MG63 (cell line): ENCODE measurements at regions not wholly inside any gene's neighbourhood (a gene's known extent, or its start where the extent isn't known, plus 50 kb on each side); places are given as distances from the start of the nearest gene placed in this dataset.
A peak's percentile ranks its signal among the peaks of the same experiment; 100 is the strongest.

Experiments
- DNase-seq: peaks from one replicate; pipeline ENCODE4 v3.0.0-alpha.2; 2020
- H3K27me3 ChIP-seq: fragments of 250-450 bp; sonication (Bioruptor Pico); 2 replicates; pipeline ENCODE4 v1.5.1; 2020; ENCODE audit warnings: mild to moderate bottlenecking, moderate library complexity
- H3K36me3 ChIP-seq: fragments of 250-450 bp; sonication (Bioruptor Pico); 2 replicates; pipeline ENCODE4 v1.5.1; 2020; ENCODE audit warnings: mild to moderate bottlenecking, moderate library complexity
- H3K4me3 ChIP-seq: fragments of 250-450 bp; sonication (Bioruptor Pico); 2 replicates; pipeline ENCODE4 v1.5.1; 2020; ENCODE audit warnings: mild to moderate bottlenecking, moderate library complexity
- H3K9me3 ChIP-seq: fragments of 250-450 bp; sonication (Bioruptor Pico); 2 replicates; pipeline ENCODE4 v1.5.1; 2020; ENCODE audit warnings: mild to moderate bottlenecking, moderate library complexity

DNA sequence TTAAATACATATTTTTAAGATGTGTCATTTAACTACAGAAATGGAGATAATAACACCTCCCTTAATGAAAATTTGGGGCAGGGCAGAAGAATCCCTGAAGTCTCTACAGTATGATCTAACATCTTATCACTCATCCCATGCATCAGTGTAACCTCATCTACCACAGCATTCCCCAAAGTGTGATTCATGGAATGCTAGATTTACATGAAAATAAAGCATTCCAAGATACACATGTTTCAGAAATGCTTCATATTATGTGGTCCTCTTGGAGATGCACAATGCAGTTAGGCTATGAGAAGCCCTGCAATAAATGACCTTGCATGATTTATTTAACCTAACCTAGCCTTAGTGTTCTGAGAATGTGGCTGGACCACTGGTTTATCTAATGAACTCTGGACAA lies 166.9 kb upstream of the SYT6 start:
- Histone ChIP-seq H3K4me3 (no peak overlapping the region), H3K9me3 (no peaks in the 10 kb centered on the region; the same call in 1 of the 2 replicates), H3K27me3 (no peaks in the 10 kb centered on the region), H3K36me3 (no peaks in the 10 kb centered on the region)
- DNase-seq = peak; percentile 23

DNA sequence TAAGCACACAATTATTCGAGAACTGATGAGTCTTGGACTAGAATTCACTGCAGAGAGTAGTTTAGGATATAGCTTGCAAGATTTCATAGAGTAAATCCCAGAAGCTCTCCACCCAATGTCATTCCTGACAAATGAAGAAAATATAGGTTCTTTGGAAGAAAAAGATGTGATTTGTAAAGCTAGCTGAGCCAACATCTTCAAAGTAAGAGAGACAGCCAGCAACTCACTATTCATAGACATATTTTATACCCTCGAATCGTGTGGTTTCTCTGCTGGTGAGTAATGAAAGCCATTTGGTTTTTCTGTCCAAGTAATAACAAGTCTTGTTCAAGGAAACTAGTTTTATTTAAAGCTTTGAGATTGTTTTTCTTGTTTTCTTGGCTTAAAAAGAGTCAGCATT lies 165.7 kb upstream of the SYT6 start:
- Histone ChIP-seq H3K4me3 (no peak overlapping the region; the same call in 1 of the 2 replicates), H3K27me3 (no peaks in the 10 kb centered on the region), H3K36me3 (no peaks in the 10 kb centered on the region), H3K9me3 (no peaks in the 10 kb centered on the region)
- no peak for DNase-seq

DNA sequence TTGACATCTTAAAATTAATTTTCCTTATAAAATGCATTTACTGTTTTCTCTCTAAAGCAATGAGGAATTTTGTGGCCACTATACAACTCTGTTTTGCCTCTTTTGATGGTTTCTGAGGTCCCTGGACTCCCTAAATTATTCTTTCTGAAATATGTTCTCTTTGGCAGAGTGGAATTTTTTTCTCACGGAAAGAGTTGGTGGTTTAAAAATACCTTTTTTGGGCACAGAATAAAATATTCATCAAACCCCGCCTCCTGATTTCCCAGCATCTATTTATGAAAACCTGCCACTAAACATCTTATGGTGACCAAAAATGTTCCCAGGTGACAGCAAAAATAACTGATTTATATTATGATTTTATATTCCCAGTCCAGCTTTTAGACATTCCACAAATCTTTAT lies 165.3 kb upstream of the SYT6 start:
- Histone ChIP-seq H3K36me3 (no peaks in the 10 kb centered on the region), H3K27me3 (no peaks in the 10 kb centered on the region), H3K4me3 (no peak overlapping the region), H3K9me3 (peaks cover under 1% of the 10 kb centered on the region; the same call in 1 of the 2 replicates)
- no peak for DNase-seq

DNA sequence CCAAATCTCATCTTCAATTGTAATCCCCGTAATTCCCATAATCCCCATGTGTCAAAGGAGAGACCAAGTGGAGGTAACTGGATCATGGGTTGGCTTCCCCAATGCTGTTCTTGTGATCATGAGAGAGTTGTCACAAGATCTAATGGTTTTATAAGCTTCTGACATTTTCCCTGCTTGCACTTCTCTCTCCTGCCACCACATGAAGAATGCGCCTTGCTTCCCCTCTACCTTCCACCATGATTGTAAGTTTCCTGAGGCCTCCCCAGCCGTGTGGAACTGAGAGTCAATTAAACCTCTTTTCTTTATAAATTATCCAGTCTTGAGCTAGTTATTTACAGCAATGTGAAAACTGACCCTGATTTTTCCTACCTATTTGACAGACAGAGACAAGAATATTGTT lies 162.5 kb upstream of the SYT6 start:
- peaks cover 6% of the 10 kb centered on the region; the same call in 1 of the 2 replicates for H3K9me3 ChIP-seq
- no peaks in the 10 kb centered on the region for H3K36me3 ChIP-seq
- no peak overlapping the region for H3K4me3 ChIP-seq
- no peak for DNase-seq
- H3K27me3 ChIP-seq = no peaks in the 10 kb centered on the region

DNA sequence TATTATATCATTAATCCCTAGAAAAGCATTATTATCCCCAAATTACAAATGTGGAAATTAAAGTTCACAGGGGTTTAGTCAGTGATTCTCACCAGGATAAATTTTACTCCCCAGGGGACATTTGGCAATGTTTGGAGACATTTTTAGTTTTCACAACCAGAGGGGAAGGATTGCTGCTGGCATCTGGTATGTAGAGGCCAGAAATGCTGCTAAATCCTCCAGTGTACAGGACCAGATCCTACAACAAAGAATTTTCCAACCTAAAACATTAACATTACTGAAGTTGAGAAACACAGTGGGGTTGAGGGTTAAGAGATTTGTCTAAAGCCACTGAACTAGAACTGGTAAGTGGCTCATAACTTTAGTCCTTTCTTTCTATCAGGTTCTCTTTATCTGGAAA lies 162.0 kb upstream of the SYT6 start:
- DNase-seq = no peak
- Histone ChIP-seq H3K36me3 (no peaks in the 10 kb centered on the region), H3K9me3 (peaks cover 6% of the 10 kb centered on the region; the same call in 1 of the 2 replicates), H3K27me3 (no peaks in the 10 kb centered on the region), H3K4me3 (no peak overlapping the region)

DNA sequence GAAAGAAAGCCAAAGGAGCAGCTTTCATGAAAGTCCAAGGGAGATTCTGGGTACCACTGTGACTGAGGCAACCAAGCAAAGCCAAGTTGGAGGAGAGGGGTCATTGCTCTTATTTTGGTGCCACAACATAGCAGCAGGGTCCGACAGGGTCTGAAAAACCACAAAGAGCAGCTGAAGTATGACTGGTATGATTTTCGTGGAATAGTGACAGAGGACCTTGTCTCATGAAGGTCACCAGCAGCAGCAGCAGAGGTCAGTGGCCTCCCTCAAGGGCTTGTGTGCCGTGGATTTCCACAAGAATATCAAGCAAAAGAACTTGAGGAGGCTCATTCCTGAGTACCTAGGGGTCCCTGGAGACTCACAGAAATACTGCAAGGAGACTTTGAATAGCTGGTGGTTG lies 160.9 kb upstream of the SYT6 start:
- Histone ChIP-seq H3K36me3 (no peaks in the 10 kb centered on the region), H3K9me3 (peaks cover 6% of the 10 kb centered on the region; the same call in 1 of the 2 replicates), H3K4me3 (no peak overlapping the region), H3K27me3 (no peaks in the 10 kb centered on the region)
- no peak for DNase-seq

DNA sequence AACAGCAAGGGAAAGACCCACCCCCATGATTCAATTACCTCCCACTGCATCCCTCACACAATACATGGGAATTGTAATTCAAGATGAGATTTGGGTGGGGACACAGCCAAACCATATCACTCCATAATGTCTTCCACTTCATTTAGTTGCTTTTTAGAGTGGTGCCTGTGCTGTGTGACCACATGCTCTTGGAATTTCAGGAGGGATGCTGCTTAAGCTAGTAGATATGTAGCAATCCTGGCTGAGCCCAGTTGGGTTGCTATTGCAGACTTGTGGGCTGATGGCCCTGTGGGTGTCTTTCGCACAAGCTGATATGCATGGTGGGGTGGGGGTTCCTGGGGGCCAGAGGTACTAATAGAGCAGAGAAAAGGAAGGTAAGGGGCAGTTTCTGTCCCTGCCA lies 160.4 kb upstream of the SYT6 start:
- no peaks in the 10 kb centered on the region for H3K27me3 ChIP-seq
- no peaks in the 10 kb centered on the region for H3K36me3 ChIP-seq
- no peak overlapping the region for H3K4me3 ChIP-seq
- peaks cover 6% of the 10 kb centered on the region; the same call in 1 of the 2 replicates for H3K9me3 ChIP-seq
- peak; percentile 20 for DNase-seq

DNA sequence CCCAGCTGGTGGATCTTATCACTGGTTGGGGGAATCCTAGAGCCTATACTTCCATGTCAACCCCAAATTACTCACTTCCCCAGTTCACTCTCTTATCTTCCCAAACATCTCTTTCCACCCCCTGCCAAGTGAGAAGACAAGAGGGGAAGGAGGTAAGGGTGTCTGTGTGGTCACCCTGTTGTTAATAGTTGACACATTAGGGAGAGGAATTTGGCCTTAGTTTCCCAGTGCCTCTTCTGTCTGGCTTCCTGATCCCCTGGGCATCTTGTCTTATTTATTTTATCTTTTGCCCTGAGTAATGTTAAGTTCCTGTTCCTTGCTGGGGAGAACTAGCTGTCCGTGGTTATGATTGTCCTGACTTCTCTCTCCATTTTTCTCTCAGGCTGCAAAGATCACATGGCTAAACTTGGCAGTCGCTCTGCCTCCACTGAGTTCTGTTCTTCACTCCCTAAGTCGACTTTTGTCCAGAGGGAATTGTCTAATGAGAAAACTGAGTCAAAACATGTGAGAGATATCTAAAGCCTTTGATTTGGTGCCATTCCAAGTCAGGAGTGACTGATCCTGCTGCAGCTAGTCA lies 157.1 kb upstream of the SYT6 start:
- no peaks in the 10 kb centered on the region for H3K27me3 ChIP-seq
- H3K4me3 ChIP-seq = no peak overlapping the region
- no peaks in the 10 kb centered on the region for H3K36me3 ChIP-seq
- DNase-seq = peak; percentile 68
- H3K9me3 ChIP-seq = peaks cover 6% of the 10 kb centered on the region; the same call in 1 of the 2 replicates

DNA sequence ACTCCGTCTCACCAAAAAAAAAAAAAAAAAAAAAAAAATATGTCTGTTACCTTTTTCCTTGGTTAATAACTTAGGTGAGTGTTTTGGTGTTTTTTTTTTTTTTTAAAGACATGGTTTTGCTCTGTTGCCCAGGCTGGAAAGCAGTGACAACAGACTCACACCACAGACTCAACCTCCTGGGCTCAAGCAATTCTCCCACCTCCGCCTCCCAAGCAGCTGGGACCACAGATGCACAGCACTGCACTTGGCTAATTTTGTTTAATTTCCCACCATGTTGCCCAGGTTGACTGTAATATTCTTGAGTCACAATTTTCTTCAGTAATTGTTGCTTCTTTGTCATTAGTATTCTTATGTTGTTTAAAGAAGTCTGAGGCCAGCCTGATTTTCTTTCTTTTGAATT lies 149.2 kb upstream of the SYT6 start:
- DNase-seq = no peak
- Histone ChIP-seq H3K9me3 (no peaks in the 10 kb centered on the region), H3K4me3 (no peak overlapping the region), H3K27me3 (no peaks in the 10 kb centered on the region), H3K36me3 (no peaks in the 10 kb centered on the region)

DNA sequence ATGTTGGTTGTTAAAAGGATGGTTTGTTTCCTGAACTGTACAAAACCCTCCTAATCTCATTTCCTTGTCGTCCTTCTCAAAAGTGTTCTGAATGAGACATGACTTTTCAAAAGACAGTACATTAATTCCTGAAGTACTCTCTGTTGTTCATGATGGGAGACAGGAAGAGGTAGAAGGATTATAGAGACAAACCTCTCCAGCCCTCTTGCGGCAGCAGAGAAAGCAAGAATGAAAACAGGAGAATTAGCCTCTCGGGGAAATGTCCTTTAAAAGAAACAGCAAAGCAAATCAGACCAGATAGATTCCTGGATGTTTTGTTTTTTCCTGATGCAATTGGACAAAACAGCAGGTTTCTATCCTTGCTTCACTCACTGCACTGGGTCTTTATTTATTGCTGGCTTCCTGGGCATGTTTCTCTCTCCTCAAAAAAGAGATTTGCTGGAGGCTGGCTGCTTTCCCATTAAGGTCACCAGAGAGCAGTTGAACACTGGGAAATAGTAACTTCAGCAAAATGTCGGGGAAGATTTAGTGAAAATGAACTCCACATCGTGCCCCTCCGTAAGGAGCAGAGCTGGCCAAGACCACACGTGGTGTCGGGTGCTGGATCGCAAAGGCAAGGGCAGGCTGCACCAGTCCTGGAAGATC lies 145.8 kb upstream of the SYT6 start:
- Histone ChIP-seq H3K9me3 (no peaks in the 10 kb centered on the region), H3K27me3 (no peaks in the 10 kb centered on the region), H3K4me3 (no peak overlapping the region), H3K36me3 (no peaks in the 10 kb centered on the region)
- no peak for DNase-seq

DNA sequence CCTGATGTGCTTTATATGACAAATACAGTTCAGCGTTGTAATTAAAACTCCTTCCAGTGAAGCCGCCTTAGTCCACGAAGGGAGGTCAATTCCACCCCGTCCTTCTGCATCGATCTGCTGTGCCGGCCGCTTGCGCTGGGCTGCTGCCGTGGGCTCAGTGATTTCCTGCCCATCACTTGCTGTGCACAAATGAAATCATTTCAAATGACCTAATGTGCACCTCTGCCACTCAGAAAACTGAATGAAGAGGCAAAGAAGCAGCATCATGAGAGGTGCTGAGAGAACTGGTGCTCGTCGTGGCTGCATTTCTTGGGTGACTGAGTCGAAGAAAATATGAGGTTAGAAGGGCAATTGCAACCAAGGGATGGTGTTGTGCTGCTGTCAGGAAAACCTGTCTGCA lies 144.3 kb upstream of the SYT6 start:
- DNase-seq = no peak
- H3K36me3 ChIP-seq = no peaks in the 10 kb centered on the region
- no peak overlapping the region for H3K4me3 ChIP-seq
- H3K27me3 ChIP-seq = no peaks in the 10 kb centered on the region
- H3K9me3 ChIP-seq = no peaks in the 10 kb centered on the region

DNA sequence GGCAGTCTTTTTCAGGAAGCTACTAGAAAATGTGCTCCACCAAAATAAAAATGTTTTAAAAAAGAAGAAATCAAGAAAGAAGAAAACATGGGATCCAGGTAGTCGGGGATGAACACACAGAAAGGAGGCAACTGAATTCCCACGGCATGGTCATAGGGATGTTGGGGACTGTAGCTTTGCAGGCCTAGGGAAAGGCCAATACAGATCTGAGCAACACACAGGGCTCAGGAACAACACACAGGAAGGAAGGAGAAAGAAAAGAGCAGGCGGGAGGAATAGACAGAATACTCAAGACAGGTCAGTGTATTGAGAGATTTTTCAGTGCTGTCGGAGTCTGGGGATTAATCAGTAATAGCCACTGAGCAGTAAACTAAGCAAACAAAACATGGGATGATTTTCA lies 142.7 kb upstream of the SYT6 start:
- Histone ChIP-seq H3K9me3 (no peaks in the 10 kb centered on the region), H3K27me3 (no peaks in the 10 kb centered on the region)
- no peak for DNase-seq

DNA sequence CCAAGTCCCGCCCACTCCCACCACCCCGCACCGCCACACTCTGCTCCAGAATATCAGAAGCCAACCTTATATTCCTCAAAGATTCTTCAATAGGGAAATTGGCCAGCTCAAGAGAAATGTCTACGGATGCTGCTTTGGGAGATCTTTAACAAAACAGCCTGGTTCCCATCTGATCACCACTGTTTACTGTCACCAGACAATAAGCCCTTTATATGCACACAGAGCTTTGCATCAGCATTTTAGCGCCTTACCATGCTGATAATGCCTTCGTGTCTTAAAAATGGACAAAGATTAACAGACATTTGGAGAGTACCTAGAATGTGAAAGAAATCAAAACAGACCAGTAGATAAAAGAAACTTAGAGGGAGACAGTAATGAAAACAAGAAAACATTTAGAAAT lies 141.7 kb upstream of the SYT6 start:
- Histone ChIP-seq H3K4me3 (no peak overlapping the region), H3K36me3 (no peaks in the 10 kb centered on the region), H3K9me3 (no peaks in the 10 kb centered on the region), H3K27me3 (no peaks in the 10 kb centered on the region)
- DNase-seq = no peak

More for the DNA sequence above, 142.7 kb upstream of the SYT6 start:
- no peaks in the 10 kb centered on the region for H3K36me3 ChIP-seq
- no peak overlapping the region for H3K4me3 ChIP-seq

DNA sequence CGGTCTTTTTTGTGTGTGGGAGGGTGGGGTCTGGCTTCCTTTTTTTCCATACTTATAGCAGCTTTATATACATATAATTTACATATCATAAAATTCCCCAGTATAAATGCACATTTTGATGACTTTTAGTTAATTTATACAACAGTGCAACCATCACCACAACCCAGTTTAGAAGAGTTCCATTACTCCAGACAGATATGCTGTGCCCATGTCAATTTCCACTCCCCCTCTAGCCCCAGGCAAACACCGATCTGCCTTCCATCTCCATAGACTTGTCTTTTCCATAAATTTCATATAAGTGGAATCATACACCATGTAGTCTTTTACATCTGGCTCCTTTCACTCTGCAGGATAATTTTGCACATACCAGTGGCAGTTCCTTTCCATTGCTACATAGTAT lies 139.2 kb upstream of the SYT6 start:
- H3K36me3 ChIP-seq = no peaks in the 10 kb centered on the region
- no peaks in the 10 kb centered on the region for H3K9me3 ChIP-seq
- H3K27me3 ChIP-seq = no peaks in the 10 kb centered on the region
- DNase-seq = no peak
- H3K4me3 ChIP-seq = no peak overlapping the region

DNA sequence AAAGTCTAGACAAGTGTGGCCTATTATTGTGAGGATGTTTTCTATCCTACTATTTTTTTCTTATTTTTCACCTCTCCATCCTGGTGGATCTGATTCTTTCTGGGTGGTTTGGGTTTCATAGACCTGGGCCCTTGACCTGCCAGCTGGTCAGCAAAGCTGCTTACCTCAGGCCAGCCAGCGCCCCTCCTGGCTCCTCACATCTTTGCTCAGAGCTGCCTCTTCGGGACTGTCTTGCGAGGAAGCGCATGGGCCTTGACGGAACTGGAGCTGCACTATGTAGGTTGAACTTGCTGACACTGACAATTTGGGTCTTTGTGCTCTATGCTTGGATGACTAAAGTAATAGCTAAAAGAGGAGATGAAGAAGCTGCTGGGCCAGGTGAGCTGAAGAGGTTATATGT lies 138.5 kb upstream of the SYT6 start:
- Histone ChIP-seq H3K9me3 (no peaks in the 10 kb centered on the region), H3K4me3 (no peak overlapping the region), H3K36me3 (no peaks in the 10 kb centered on the region)

DNA sequence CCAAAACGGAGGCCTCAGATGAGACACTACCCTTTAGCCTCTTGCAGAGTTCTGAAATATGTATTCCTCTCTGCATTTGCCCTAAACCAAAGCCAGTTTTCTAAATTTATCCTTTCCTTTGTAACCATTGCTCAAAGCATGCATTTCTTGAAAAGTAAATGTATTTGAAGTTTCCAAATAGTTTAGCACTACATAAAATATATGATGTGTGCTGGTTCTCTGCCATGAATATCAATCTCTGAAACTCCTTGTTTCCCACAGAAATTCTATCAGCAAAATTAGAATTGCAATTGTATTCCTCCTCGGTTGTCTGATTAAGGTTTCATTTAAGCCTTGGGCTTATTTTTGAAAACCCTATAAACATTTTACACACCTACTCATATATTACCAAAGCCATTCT lies 137.1 kb upstream of the SYT6 start:
- Histone ChIP-seq H3K4me3 (no peak overlapping the region), H3K9me3 (no peaks in the 10 kb centered on the region), H3K27me3 (no peaks in the 10 kb centered on the region), H3K36me3 (no peaks in the 10 kb centered on the region)
- no peak for DNase-seq

More for the DNA sequence above, 138.5 kb upstream of the SYT6 start:
- no peak for DNase-seq
- no peaks in the 10 kb centered on the region for H3K27me3 ChIP-seq

DNA sequence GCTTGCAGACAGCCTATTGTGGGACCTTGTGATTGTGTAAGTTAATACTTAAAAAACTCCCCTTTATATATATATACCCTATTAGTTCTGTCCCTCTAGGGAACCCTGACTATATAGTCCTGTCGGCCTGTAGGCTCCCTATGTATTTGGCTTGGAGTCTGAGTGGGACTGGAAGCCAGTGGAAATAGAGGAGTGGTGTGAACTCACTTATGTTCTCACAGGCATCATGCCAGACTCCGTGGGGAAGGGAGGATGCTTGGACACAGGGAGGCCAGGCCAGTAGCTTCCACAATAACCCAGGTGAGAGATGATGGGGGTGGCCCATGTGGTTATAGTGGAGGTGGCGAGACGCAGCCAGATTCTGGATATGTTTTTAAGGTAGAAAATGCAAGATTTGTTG lies 136.7 kb upstream of the SYT6 start:
- DNase-seq = no peak
- no peaks in the 10 kb centered on the region for H3K9me3 ChIP-seq
- H3K36me3 ChIP-seq = no peaks in the 10 kb centered on the region
- H3K4me3 ChIP-seq = no peak overlapping the region
- no peaks in the 10 kb centered on the region for H3K27me3 ChIP-seq

DNA sequence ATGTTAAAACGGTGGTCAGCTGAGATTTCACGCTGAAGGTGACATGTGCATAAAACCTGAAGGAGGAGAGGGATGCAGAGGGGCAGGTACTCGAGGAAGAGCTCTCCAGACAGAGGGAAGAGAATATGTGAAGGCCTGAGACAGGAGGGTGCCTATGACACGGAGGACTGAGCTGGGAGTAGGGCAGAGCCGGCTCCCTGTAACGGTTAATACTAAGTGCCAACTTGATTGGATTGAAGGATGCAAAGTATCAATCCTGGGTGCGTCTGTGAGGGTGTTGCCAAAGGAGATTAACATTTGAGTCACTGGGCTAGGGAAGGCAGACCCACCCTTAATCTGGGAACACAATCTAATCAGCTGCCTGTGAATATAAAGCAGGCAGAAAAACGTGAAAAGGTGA lies 136.2 kb upstream of the SYT6 start:
- Histone ChIP-seq H3K27me3 (no peaks in the 10 kb centered on the region), H3K36me3 (no peaks in the 10 kb centered on the region), H3K4me3 (no peak overlapping the region), H3K9me3 (no peaks in the 10 kb centered on the region)
- no peak for DNase-seq
